ENCODE measurements at regions not wholly inside any gene's neighbourhood (a gene's known extent, or its start where the extent isn't known, plus 50 kb on each side); places are given as distances from the start of the nearest gene placed in this dataset.
"Not testable (repeated sequence)": the region's sequence is repeated elsewhere in the genome, so short reads cannot be mapped to it uniquely, and the experiment has no call there.

DNA sequence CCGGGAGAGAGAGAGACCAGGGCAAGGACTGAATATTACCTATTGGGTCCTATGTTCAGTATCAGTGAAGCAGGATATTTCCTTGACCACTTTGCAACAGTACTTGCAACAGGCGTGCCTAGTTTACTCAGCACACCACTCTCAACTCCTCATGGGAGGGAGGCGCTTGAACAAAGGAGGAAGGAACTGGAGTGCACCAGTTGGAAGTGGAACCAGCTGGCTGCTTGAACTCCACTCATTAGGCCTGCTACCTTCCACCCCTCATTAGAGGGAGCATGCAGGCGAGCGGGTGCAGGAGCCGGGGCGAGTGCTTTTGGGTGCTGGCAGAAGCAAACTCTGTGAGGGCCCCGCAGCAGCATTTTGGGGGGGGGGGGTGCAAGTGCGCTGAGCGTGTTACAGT lies 1369.6 kb upstream of the RAG2 start:
- DNase-seq: no peak

DNA sequence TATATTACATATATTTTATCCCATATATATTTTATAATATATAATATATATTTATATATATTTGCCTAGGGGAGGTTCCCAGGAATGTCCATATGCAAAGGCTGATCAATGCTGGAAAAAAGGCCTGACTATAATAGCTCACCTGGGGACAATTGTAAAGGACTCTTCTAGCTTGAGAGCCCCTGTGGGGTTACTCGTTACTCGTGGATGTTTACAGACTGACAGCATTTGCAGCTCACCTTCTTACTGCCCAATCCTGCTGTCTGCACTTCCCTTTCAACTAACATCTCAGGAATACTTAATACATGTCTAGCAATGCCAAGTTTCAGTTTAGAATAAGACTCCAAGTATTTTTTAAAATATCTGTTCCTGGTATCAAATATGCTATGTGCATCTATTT lies 1365.4 kb upstream of the RAG2 start:
- no peak for DNase-seq

DNA sequence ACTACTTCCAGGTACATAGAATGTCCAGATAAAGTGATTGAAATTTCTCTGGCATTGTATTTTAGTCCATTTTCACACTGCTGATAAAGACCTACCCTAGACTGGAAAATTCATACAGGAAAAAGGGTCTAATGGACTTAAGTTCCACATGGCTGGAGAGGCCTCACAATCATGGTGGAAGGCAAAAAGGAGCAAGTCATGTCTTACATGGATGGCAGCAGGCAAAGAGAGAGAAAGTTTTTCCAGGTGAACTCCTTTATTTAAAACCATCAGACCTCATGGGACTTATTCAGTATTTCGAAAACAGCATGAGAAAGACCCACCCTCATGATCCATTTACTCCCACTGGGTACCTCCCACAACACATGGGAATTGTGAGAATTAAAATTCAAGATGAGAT lies 1359.7 kb upstream of the RAG2 start:
- no peak for DNase-seq

DNA sequence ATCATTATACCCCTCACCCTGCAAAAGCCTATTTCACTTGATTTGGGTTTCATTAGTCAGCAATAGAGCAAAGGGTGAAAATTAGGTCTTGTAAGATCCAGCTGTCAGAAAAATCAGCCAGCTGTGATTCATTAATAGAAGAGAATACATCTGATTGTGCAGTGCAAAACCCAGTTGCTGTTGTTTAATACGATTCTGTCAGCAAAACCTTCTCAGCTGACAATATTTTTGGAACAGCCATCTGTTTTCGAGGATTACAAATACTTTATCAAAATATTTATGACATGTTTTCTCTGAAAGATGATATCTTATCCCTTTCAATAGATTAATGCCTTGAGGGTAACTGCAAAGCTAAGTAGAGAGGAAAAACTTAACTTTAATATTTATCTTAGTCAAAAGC lies 1354.0 kb upstream of the RAG2 start:
- DNase-seq: no peak

DNA sequence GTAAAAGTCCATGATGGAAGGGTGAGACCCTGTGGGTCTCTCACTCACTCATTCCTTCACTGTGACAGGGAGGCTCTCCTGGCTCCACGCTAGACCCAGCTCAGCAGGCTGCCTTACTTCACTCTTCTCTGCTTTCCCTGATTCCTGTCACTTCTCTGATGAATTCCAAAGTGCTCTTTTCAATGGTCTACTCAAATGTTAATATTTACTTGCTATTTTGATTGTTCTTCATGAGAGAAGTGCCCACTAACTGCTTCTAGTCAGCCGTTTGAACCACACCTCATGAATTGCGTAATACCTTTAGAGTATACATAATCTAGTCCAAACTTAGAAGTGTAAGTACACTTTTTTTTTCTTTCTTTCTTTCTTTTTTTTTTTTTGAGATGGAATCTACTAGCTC lies 1350.2 kb upstream of the RAG2 start:
- DNase-seq: no peak

DNA sequence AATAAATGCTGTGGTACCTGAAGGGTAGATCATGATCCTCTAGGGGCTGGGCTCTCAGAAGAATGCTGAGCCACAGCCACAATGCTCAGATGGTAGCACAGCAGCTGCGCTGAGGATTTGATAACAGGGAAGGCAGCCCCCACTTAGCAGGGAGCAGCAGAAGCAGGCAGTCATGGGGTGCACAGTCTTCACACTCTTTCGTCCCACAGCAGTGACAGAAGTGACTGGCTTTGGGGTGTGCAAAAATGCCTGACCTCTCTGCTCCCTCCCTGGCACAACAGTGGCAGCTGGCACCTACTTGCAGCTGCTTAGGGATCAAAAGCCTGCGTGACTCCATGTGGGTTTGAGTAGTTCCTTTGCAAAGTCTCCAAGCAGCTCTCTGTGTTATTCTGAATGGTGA lies 1349.8 kb upstream of the RAG2 start:
- no peak for DNase-seq

GRCh38 chr11:37946155-37946766 lies 1348.2 kb upstream of the RAG2 start:
- DNase-seq: peak; percentile 33

DNA sequence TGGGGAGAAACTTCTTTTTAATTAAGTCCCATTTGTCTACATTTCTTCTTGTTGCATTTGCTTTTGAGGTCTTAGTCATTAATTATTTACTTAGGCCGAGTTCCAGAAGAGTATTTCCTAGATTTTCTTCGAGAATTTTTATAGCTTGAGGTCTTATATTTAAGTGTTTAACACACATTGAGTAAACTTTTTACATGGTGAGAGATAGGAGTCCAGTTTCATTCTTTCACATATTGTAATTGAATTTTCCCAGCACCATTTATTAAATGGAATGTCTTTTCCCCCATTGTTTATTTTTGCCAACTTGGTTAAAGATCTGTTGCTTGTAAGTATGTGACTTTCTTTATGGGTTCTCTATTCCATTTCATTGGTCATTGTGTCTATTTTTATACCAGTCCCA lies 1344.0 kb upstream of the RAG2 start:
- peak; percentile 4 for DNase-seq

GRCh38 chr11:37929100-37929653 lies 1331.1 kb upstream of the RAG2 start:
- DNase-seq: no peak

- DNase-seq: no peak
These were observed 1328.7 kb upstream of the RAG2 start for GRCh38 chr11:37926772-37927171.

DNA sequence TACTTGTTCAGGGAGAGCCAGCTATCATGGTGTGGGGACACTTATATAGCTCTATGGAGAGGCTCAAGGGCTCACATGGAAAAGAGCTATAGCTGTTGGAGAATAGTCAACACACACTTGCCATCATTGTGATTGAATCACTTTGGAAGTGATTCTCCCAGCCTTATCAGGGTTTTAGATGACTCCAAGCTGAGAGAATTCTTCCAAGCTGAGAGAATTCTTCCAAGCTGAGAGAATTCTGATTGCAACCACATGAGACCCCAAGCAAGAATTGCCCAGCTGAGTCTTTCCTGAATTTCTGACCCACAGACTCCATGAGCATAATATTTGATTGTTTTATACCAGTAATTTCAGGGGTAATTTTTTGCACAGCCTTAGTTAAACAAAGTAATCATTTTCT lies 1318.3 kb upstream of the RAG2 start:
- no peak for DNase-seq

- no peak for DNase-seq
These were observed 1316.8 kb upstream of the RAG2 start for GRCh38 chr11:37914859-37915258.

DNA sequence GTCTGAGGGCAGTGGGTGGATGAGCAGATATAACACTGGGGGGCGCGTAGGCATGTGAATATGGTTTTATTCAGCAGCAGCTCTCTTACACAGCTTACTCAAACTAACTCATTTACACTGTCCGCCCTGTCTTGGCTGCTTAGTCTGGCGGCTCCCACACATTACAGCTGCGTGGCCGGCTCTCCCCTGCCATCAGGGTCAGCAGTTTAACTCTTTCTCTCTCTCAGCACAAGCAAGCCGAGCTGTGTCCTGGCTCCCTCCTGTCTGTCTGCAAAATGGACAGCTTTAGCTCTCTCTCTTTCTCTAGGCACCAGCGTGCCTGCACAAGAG lies 1310.1 kb upstream of the RAG2 start:
- DNase-seq: no peak

GRCh38 chr11:37907436-37908218 lies 1309.6 kb upstream of the RAG2 start:
- no peak for DNase-seq

DNA sequence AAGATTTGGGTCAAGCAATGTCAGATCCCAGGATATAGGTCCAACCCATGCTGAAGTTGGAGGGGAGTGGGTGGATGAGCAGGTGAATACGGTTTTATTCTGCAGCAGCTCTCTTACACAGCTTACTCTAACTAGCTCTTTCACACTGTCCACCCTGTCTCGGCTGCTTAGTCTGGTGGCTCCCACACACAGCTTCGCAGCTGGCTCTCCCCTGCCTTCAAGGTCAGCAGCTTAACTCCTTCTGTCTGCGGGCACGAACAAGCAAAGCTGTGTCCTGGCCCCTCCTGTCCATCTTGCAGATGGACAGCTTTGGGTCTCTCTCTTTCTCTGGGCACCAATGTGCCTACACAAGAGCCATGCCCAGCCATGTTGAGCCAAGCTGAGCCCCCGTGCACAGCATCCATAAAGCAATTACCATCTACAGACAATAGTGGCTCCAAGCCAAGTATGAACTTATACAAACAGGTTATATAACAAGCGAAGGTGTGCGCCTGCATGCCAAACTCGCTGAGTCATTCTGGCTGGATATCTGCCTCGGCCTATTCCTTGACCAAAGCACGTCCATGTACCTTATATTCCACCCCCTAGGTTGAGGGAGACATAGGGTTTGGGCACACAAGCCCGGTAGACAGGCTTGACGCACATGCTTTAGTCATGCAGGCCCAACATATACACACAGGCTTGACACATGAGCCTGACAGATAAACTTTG lies 1307.8 kb upstream of the RAG2 start:
- DNase-seq: no peak

DNA sequence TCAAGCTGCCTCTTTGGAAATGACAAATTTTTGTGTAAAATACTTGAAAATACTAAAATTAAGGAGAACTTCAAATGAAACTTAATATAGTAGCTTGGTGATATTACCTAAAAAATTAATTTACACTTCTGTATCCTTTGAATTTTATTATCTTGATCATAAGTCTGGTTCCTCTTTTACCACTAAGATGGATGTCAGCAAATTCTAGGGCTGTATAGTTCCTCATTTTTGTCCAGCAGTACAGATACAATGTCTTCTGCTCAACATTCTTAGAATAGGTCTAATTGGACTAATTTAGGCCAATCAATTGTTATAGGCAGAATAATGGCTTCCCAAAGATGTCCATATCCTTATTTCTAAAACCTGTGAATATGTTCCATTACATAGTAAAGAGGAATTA lies 1298.0 kb upstream of the RAG2 start:
- DNase-seq: no peak

GRCh38 chr11:37881741-37882140 lies 1283.7 kb upstream of the RAG2 start:
- no peak for DNase-seq

GRCh38 chr11:37861671-37862070 lies 1263.6 kb upstream of the RAG2 start:
- no peak for DNase-seq

GRCh38 chr11:37858806-37859537 lies 1260.9 kb upstream of the RAG2 start:
- DNase-seq: not testable (repeated sequence)

- DNase-seq: no peak
These were observed 1260.4 kb upstream of the RAG2 start for GRCh38 chr11:37858398-37858797.

- no peak for DNase-seq
These were observed 1259.7 kb upstream of the RAG2 start for GRCh38 chr11:37857726-37858125.

- DNase-seq: no peak
These were observed 1251.7 kb upstream of the RAG2 start for GRCh38 chr11:37849706-37850105.

DNA sequence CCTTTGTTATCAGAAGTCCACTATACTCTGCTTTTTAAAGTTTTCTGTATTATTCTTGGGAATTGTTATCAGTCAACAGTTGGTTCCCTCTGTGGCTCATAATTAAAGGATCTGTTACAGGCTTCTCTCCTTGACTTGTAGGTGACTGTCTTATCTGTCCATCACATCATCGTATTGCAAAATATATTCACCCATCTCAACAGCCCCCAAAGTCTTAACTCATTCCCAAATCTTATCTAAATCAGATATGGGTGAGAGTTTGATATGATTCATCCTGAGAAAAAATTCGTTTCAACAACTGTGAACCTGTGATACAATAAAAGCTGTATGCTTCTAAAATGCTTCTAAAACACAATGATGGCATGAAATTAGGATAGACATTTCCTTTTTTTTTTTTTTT lies 1245.6 kb upstream of the RAG2 start:
- no peak for DNase-seq
